K562 (cell line): ENCODE measurements at regions not wholly inside any gene's neighbourhood (a gene's known extent, or its start where the extent isn't known, plus 50 kb on each side); places are given as distances from the start of the nearest gene placed in this dataset.
A peak's percentile ranks its signal among the peaks of the same experiment; 100 is the strongest.

Experiments
- ATAC-seq: fragments of 200-7000 bp; cut with Tn5 transposase; 3 replicates; pipeline ENCODE4 v1.9.1; 2020; ENCODE audit warnings: moderate library complexity
- BruUV-seq: library from RNA; stranded (reverse); fragments of 400-500 nt; replicated peaks from 2 replicates; lab custom pipeline; 2021; lab: Mats Ljungman, UMichigan
- CTCF ChIA-PET: fragments of 300-600 bp; formaldehyde crosslinking; extraction: SDS; loops from one replicate; lab custom pipeline; 2021; ENCODE audit warnings: low intra/inter-chr PET ratio; lab: Yijun Ruan, JAX
- POLR2A ChIA-PET: fragments of 300-600, 350-650 bp; sonication (Branson Sonifier 250); formaldehyde crosslinking; extraction: SDS; loops from one replicate; lab custom pipeline; 2021; ENCODE audit warnings: antibody characterized with exemption, inconsistent platforms; lab: Yijun Ruan, JAX
- DNase-seq, 4 experiments: peaks; one replicate each; pipeline versions ENCODE4 v3.0.0 to v3.0.0-alpha.2; 2011 to 2018; ENCODE audit warnings: low spot score in 3 of 4, mixed read lengths in 3 of 4; ENCODE audit errors: extremely low read depth in 1 of 4
- FAIRE-seq: peaks from 2 replicates; lab custom pipeline; 2011; peaks lifted over from hg19 to GRCh38; lab: Jason Lieb, UNC
- H2AFZ ChIP-seq: 2 replicates; pipeline ENCODE4 v1.6.0; 2011; ENCODE audit warnings: low read depth, low read length, control low read depth, inconsistent platforms
- H3K27ac ChIP-seq: fragments of 200-600 bp; 3 replicates; pipeline ENCODE4 v1.8.0; 2011; ENCODE audit warnings: low read depth, mild to moderate bottlenecking, control low read depth, inconsistent platforms, low read length, moderate library complexity, mixed read lengths; ENCODE audit errors: extremely low read depth
- H3K27me3 ChIP-seq, 2 experiments: fragments of 300-600 bp in 1 of 2; 2 replicates in 1 of 2; 3 replicates in 1 of 2; pipeline versions ENCODE4 v1.6.0 to v1.8.0; 2011; ENCODE audit warnings: inconsistent platforms in 2 of 2, low read length in 2 of 2, mild to moderate bottlenecking in 1 of 2, mixed read lengths in 1 of 2, moderate library complexity in 1 of 2; ENCODE audit not compliant: control insufficient read depth in 2 of 2, insufficient read depth in 2 of 2
- H3K36me3 ChIP-seq: fragments of 300-600 bp; 3 replicates; pipeline ENCODE4 v1.8.0; 2011; ENCODE audit warnings: mild to moderate bottlenecking, low read length, inconsistent platforms; ENCODE audit not compliant: control insufficient read depth, insufficient read depth
- H3K4me1 ChIP-seq, 2 experiments: fragments of 200-600 bp in 1 of 2; replicated peaks in 1 of 2; 2 replicates in 1 of 2; 3 replicates in 1 of 2; pipeline versions ENCODE4 v1.5.1 to v1.8.0; 2011; ENCODE audit warnings: inconsistent platforms in 2 of 2, low read length in 2 of 2, mild to moderate bottlenecking in 1 of 2, mixed read lengths in 1 of 2, moderate library complexity in 1 of 2; ENCODE audit not compliant: control insufficient read depth in 2 of 2, insufficient read depth in 2 of 2
- H3K4me2 ChIP-seq: 2 replicates; pipeline ENCODE4 v1.6.1; 2011; ENCODE audit warnings: low read length, control low read depth, inconsistent platforms, mixed read lengths; ENCODE audit not compliant: insufficient read depth
- H3K4me3 ChIP-seq: fragments of 200-600 bp; sonication (generic), shearing (Covaris generic); 2 replicates; pipeline ENCODE4 v1.5.1; 2016; ENCODE audit warnings: control low read depth, inconsistent platforms
- H3K79me2 ChIP-seq: fragments of 200-600 bp; 3 replicates; pipeline ENCODE4 v1.8.0; 2011; ENCODE audit warnings: low read length, inconsistent platforms; ENCODE audit not compliant: control insufficient read depth, insufficient read depth
- H3K9ac ChIP-seq, 2 experiments: 2 replicates each; pipeline versions ENCODE4 v1.6.0 to v1.6.1; 2011; ENCODE audit warnings: low read depth in 2 of 2, low read length in 2 of 2, control low read depth in 1 of 2, inconsistent platforms in 1 of 2, mild to moderate bottlenecking in 1 of 2, mixed read lengths in 1 of 2; ENCODE audit not compliant: insufficient read depth in 1 of 2
- H3K9me1 ChIP-seq: one replicate; pipeline ENCODE4 v1.6.0; 2011; ENCODE audit warnings: inconsistent platforms, mild to moderate bottlenecking, low read length, moderate library complexity; ENCODE audit not compliant: control insufficient read depth, insufficient read depth
- H3K9me3 ChIP-seq: replicated peaks from 2 replicates; pipeline ENCODE4 v1.5.1; 2011; ENCODE audit warnings: low read depth, low read length, inconsistent platforms; ENCODE audit not compliant: control insufficient read depth, insufficient read depth
- H4K20me1 ChIP-seq: replicated peaks from 2 replicates; pipeline ENCODE4 v1.6.1; 2011; ENCODE audit warnings: low read length, inconsistent platforms, mixed read lengths; ENCODE audit not compliant: control insufficient read depth, insufficient read depth
- ATF2 ChIP-seq: sonication (generic); formaldehyde crosslinking; IDR thresholded peaks from 2 replicates; pipeline ENCODE4 v1.8.1; 2022; ENCODE audit warnings: missing genetic modification reagents
- CEBPG ChIP-seq, 3 experiments: fragments of 200-800 bp in 1 of 3; sonication (Bioruptor generic) in 1 of 3; sonication (generic) in 1 of 3; formaldehyde crosslinking in 1 of 3; IDR thresholded peaks in 2 of 3; conservative IDR thresholded peaks in 1 of 3; 2 replicates each; pipeline versions ENCODE4 v1.6.1 to v1.8.0; 2016 to 2022; ENCODE audit warnings: missing compliant biosample characterization in 2 of 3, missing genetic modification characterization in 2 of 3, mild to moderate bottlenecking in 1 of 3, missing genetic modification reagents in 1 of 3
- CTCF ChIP-seq, 3 experiments: IDR thresholded peaks in 2 of 3; conservative IDR thresholded peaks in 1 of 3; 2 replicates each; pipeline ENCODE4 v1.5.1; 2011 to 2012; ENCODE audit warnings: low read length in 3 of 3, mild to moderate bottlenecking in 3 of 3, control low read depth in 2 of 3, improper control_type of control experiment in 1 of 3, inconsistent platforms in 1 of 3, low read depth in 1 of 3, mixed read lengths in 1 of 3, moderate library complexity in 1 of 3; ENCODE audit not compliant: insufficient read depth in 2 of 3
- OTX1 ChIP-seq: fragments of 450-650 bp; formaldehyde crosslinking; IDR thresholded peaks from 2 replicates; pipeline ENCODE4 v1.4.0; 2022; ENCODE audit warnings: mild to moderate bottlenecking
- RBBP5 ChIP-seq: fragments of 200-600 bp; sonication (generic); IDR thresholded peaks from 2 replicates; pipeline ENCODE4 v1.6.1; 2012; ENCODE audit warnings: borderline replicate concordance, mild to moderate bottlenecking, low read length, control low read depth, inconsistent platforms; ENCODE audit not compliant: insufficient read depth, poor library complexity, severe bottlenecking
- TARDBP ChIP-seq: fragments of 450-650 bp; IDR thresholded peaks from 2 replicates; pipeline ENCODE4 v1.6.1; 2016
- TEAD2 ChIP-seq: fragments of 450-650 bp; IDR thresholded peaks from 2 replicates; pipeline ENCODE4 v1.6.1; 2016; ENCODE audit warnings: missing genetic modification characterization, control low read depth, missing compliant biosample characterization
- TRIM28 ChIP-seq: fragments of 450-650 bp; IDR thresholded peaks from 2 replicates; pipeline ENCODE4 v1.6.1; 2017
- ZC3H11A ChIP-seq: IDR thresholded peaks from 2 replicates; pipeline ENCODE4 v1.6.1; 2012; ENCODE audit warnings: low read depth, low read length, improper control_type of control experiment
- WGBS: fragments of 100-300 bp; shearing (Covaris generic); methylation state at CpG from one replicate; pipeline ENCODE4 v1.1.6; 2016; ENCODE audit warnings: low coverage, mixed read lengths; ENCODE audit not compliant: insufficient coverage; ENCODE audit errors: missing lambda C conversion rate; 5-methylcytosine and 5-hydroxymethylcytosine counted together
- in situ Hi-C: fragments of 300-500 bp; cut with MboI; formaldehyde crosslinking; loops from 4 replicates; pipeline ENCODE4 v1.15.0; 2018; ENCODE audit warnings: inconsistent platforms, mixed read lengths
- intact Hi-C: fragments of 100-400 bp; cut with micrococcal nuclease; formaldehyde crosslinking; loops from 2 replicates; pipeline ENCODE4 v1.14.2; 2022

GRCh38 chr18:40789286-40789685 lies 1165.7 kb upstream of the PIK3C3 start (continued):
- TF ChIP-seq ATF2 (CRISPR knock-in tag) (no peak), ZC3H11A (no peak)

GRCh38 chr18:40782453-40783130 lies 1172.4 kb upstream of the PIK3C3 start:
- Histone ChIP-seq H3K4me1 (no peaks in the 10 kb centered on the region), H3K36me3 (no peaks in the 10 kb centered on the region), H3K4me3 (no peak overlapping the region), H2AFZ (no peak overlapping the region), H3K9me3 (no peaks in the 10 kb centered on the region), H3K79me2 (no peaks in the 10 kb centered on the region), H3K4me2 (no peak overlapping the region), H3K27ac (no peak overlapping the region), H3K27me3 (no peaks in the 10 kb centered on the region), H3K9me1 (no peaks in the 10 kb centered on the region), H3K9ac (no peak overlapping the region), H4K20me1 (no peaks in the 10 kb centered on the region)
- ATAC-seq: no peak
- FAIRE-seq: no peak
- WGBS: 2% methylated on average over 3 of the region's 3 CpGs
- ChIA-PET POLR2A (no interaction called here), CTCF (no interaction called here)
- BruUV-seq: no TSS peak
- intact Hi-C loops: no loop called here
- no peak for DNase-seq
- in situ Hi-C loops: no loop called here
- no peak for TF ChIP-seq OTX1
- TF ChIP-seq TEAD2 (tag): no peak
- no peak for TF ChIP-seq CTCF (IDR thresholded peaks at IDR 0.05 in 2 of 3, conservative IDR thresholded peaks at IDR 0.05 in 1 of 3; ENCODE audit: insufficient read depth in 2 of 3, low read depth in 1 of 3, low read length in 3 of 3)
- no peak for TF ChIP-seq RBBP5
- TF ChIP-seq TARDBP: no peak
- TF ChIP-seq CEBPG (CRISPR knock-in tag; IDR thresholded peaks at IDR 0.05): no peak
- TF ChIP-seq CEBPG (tag; conservative IDR thresholded peaks at IDR 0.05 in 1 of 2, IDR thresholded peaks at IDR 0.05 in 1 of 2): peak in 1 of 2 experiments; percentile 46; a peak in 2 of 4 replicates
- no peak for TF ChIP-seq TRIM28
